ENCODE measurements at regions not wholly inside any gene's neighbourhood (a gene's known extent, or its start where the extent isn't known, plus 50 kb on each side); places are given as distances from the start of the nearest gene placed in this dataset.

- Histone ChIP-seq H3K4me1 (ENCODE audit: insufficient read depth, low read length) (no peaks in the 10 kb centered on the region), H4K91ac (ENCODE audit: insufficient read length, low read depth, low read length) (no peak overlapping the region), H3K27me3 (ENCODE audit: insufficient read depth, low read length) (no peaks in the 10 kb centered on the region), H3K27ac (ENCODE audit: insufficient read length, low read depth, low read length) (no peak overlapping the region), H3K4me2 (ENCODE audit: insufficient read depth, insufficient read length, low read length) (no peak overlapping the region), H3K9ac (ENCODE audit: extremely low read depth, insufficient read length, low read length) (no peak overlapping the region), H3K4ac (ENCODE audit: low read depth, low read length) (no peak overlapping the region), H3K14ac (ENCODE audit: insufficient read depth, low read length) (no peak overlapping the region), H3K23me2 (ENCODE audit: insufficient read length, low read depth, low read length, poor library complexity, severe bottlenecking) (no peaks in the 10 kb centered on the region), H2BK15ac (ENCODE audit: low read depth, low read length) (no peak overlapping the region), H2AFZ (ENCODE audit: low read length) (no peak overlapping the region), H3K18ac (ENCODE audit: insufficient read length, low read depth, low read length) (no peak overlapping the region), H3K23ac (ENCODE audit: insufficient read length, low read depth, low read length) (no peak overlapping the region), H2BK120ac (ENCODE audit: low read depth, low read length, poor library complexity, severe bottlenecking) (no peak overlapping the region), H2BK20ac (ENCODE audit: low read depth, low read length, poor library complexity, severe bottlenecking) (no peak overlapping the region), H3K56ac (ENCODE audit: insufficient read length, low read depth, low read length) (no peak overlapping the region), H2BK12ac (ENCODE audit: insufficient read length, low read depth, low read length) (no peak overlapping the region), H3T11ph (ENCODE audit: low read length) (no peak overlapping the region), H2AK5ac (ENCODE audit: insufficient read length, low read length) (no peak overlapping the region), H4K5ac (ENCODE audit: insufficient read length, low read depth, low read length) (no peak overlapping the region), H2BK5ac (ENCODE audit: insufficient read length, low read length) (no peak overlapping the region), H3K79me1 (ENCODE audit: insufficient read depth, low read depth, low read length, poor library complexity, severe bottlenecking) (no peaks in the 10 kb centered on the region), H3K9me3 (ENCODE audit: control insufficient read depth, low read depth, low read length) (no peaks in the 10 kb centered on the region), H3K79me2 (ENCODE audit: insufficient read depth, low read length) (no peaks in the 10 kb centered on the region), H4K20me1 (ENCODE audit: control insufficient read depth, insufficient read depth, insufficient read length) (no peaks in the 10 kb centered on the region), H4K8ac (replicated peaks; ENCODE audit: insufficient read length, low read depth, low read length) (no peak overlapping the region)
- TF ChIP-seq, protein P1, sequence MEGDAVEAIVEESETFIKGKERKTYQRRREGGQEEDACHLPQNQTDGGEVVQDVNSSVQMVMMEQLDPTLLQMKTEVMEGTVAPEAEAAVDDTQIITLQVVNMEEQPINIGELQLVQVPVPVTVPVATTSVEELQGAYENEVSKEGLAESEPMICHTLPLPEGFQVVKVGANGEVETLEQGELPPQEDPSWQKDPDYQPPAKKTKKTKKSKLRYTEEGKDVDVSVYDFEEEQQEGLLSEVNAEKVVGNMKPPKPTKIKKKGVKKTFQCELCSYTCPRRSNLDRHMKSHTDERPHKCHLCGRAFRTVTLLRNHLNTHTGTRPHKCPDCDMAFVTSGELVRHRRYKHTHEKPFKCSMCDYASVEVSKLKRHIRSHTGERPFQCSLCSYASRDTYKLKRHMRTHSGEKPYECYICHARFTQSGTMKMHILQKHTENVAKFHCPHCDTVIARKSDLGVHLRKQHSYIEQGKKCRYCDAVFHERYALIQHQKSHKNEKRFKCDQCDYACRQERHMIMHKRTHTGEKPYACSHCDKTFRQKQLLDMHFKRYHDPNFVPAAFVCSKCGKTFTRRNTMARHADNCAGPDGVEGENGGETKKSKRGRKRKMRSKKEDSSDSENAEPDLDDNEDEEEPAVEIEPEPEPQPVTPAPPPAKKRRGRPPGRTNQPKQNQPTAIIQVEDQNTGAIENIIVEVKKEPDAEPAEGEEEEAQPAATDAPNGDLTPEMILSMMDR (conservative IDR thresholded peaks at IDR 0.05) = no peak
- Mint-ChIP-seq H3K4me3 (no peak overlapping the region), H3K27me3 (ENCODE audit: low read depth) (no peaks in the 10 kb centered on the region; the same call in 1 of the 2 replicates), H3K9me3 (no peaks in the 10 kb centered on the region), H3K4me1 (peaks cover 4 to 10% of the 10 kb centered on the region in 2 experiments; a peak in 2 of 4 replicates), H3K27ac (no peak overlapping the region), H3K36me3 (ENCODE audit: insufficient read depth in 1 of 3, low read depth in 3 of 3) (no peaks in the 10 kb centered on the region)
- DNase-seq = no peak
- no CpG with 5 or more reads among the region's 4 CpGs for WGBS (ENCODE audit: extremely low coverage, insufficient read length, low lambda C conversion rate)
These were observed 68.0 kb upstream of the CDCA7L start for GRCh38 chr7:22013711-22014110.

Measured in H9 (cell line).